Osteocyte (in vitro differentiated cells): ENCODE measurements at regions not wholly inside any gene's neighbourhood (a gene's known extent, or its start where the extent isn't known, plus 50 kb on each side); places are given as distances from the start of the nearest gene placed in this dataset.

Source experiments
- DNase-seq: peaks from one replicate; pipeline ENCODE4 v3.0.0; 2021; ENCODE audit warnings: mixed read lengths; ENCODE audit not compliant: unreplicated experiment; ENCODE audit errors: extremely low spot score
- H3K27ac Mint-ChIP-seq: one replicate; pipeline ENCODE4 v1.8.0; 2021; ENCODE audit warnings: mild to moderate bottlenecking, mixed read lengths; ENCODE audit not compliant: unreplicated experiment
- H3K27me3 Mint-ChIP-seq: one replicate; pipeline ENCODE4 v1.8.0; 2021; ENCODE audit warnings: mixed read lengths; ENCODE audit not compliant: unreplicated experiment
- H3K36me3 Mint-ChIP-seq: one replicate; pipeline ENCODE4 v1.8.0; 2021; ENCODE audit warnings: mixed read lengths; ENCODE audit not compliant: unreplicated experiment
- H3K4me1 Mint-ChIP-seq: one replicate; pipeline ENCODE4 v1.8.0; 2021; ENCODE audit warnings: mixed read lengths; ENCODE audit not compliant: unreplicated experiment
- H3K4me3 Mint-ChIP-seq: one replicate; pipeline ENCODE4 v1.8.0; 2021; ENCODE audit warnings: mild to moderate bottlenecking, moderate library complexity, mixed read lengths; ENCODE audit not compliant: unreplicated experiment
- H3K9me3 Mint-ChIP-seq: one replicate; pipeline ENCODE4 v1.8.0; 2021; ENCODE audit warnings: mixed read lengths; ENCODE audit not compliant: unreplicated experiment
- CTCF ChIP-seq: fragments of 200-600 bp; sonication (generic); IDR thresholded peaks from 2 replicates; pipeline ENCODE4 v1.5.0; 2021; ENCODE audit warnings: antibody characterized with exemption, mild to moderate bottlenecking, moderate library complexity

- no peaks in the 10 kb centered on the region for H3K4me1 Mint-ChIP-seq
- no peak for DNase-seq
- no peaks in the 10 kb centered on the region for H3K9me3 Mint-ChIP-seq
- H3K27me3 Mint-ChIP-seq, result peaks cover 20% of the 10 kb centered on the region
- no peak overlapping the region for H3K4me3 Mint-ChIP-seq
- TF ChIP-seq CTCF, result no peak
- H3K27ac Mint-ChIP-seq, result no peak overlapping the region
- no peaks in the 10 kb centered on the region for H3K36me3 Mint-ChIP-seq
Measured at GRCh38 chr6:16058201-16058928, 70.5 kb upstream of the MYLIP start.

- no peak for DNase-seq
- TF ChIP-seq CTCF, result no peak
- Mint-ChIP-seq H3K27me3 (peaks cover 19% of the 10 kb centered on the region), H3K9me3 (no peaks in the 10 kb centered on the region), H3K4me1 (no peaks in the 10 kb centered on the region), H3K4me3 (no peak overlapping the region), H3K36me3 (no peaks in the 10 kb centered on the region), H3K27ac (no peak overlapping the region)
Measured at GRCh38 chr6:16057446-16057845, 71.4 kb upstream of the MYLIP start.

GRCh38 chr6:16056263-16056870, 72.5 kb upstream of the MYLIP start:
- DNase-seq, result no peak
- H3K36me3 Mint-ChIP-seq, result no peaks in the 10 kb centered on the region
- H3K4me3 Mint-ChIP-seq, result no peak overlapping the region
- H3K27me3 Mint-ChIP-seq, result peaks cover 19% of the 10 kb centered on the region
- no peaks in the 10 kb centered on the region for H3K9me3 Mint-ChIP-seq
- H3K27ac Mint-ChIP-seq, result no peak overlapping the region
- no peak for TF ChIP-seq CTCF
- H3K4me1 Mint-ChIP-seq, result no peaks in the 10 kb centered on the region

GRCh38 chr6:16055852-16056251, 73.0 kb upstream of the MYLIP start:
- Mint-ChIP-seq H3K36me3 (no peaks in the 10 kb centered on the region), H3K27ac (no peak overlapping the region), H3K4me1 (no peaks in the 10 kb centered on the region), H3K9me3 (no peaks in the 10 kb centered on the region), H3K27me3 (peaks cover 19% of the 10 kb centered on the region), H3K4me3 (no peak overlapping the region)
- DNase-seq, result no peak
- no peak for TF ChIP-seq CTCF

- Mint-ChIP-seq H3K36me3 (no peaks in the 10 kb centered on the region), H3K27ac (no peak overlapping the region), H3K4me3 (no peak overlapping the region), H3K9me3 (no peaks in the 10 kb centered on the region), H3K27me3 (peaks cover 5% of the 10 kb centered on the region), H3K4me1 (peaks cover 6% of the 10 kb centered on the region)
- DNase-seq, result no peak
- no peak for TF ChIP-seq CTCF
Measured at GRCh38 chr6:16049168-16049567, 79.7 kb upstream of the MYLIP start.
